ENCODE measurements at regions not wholly inside any gene's neighbourhood (a gene's known extent, or its start where the extent isn't known, plus 50 kb on each side); places are given as distances from the start of the nearest gene placed in this dataset.

GRCh38 chr9:108021096-108021710 is 531.6 kb upstream of the KLF4 start:
- TF ChIP-seq POLR2A (IDR thresholded peaks at IDR 0.05; ENCODE audit: low read depth, low read length), result no peak
- TF ChIP-seq CEBPB (IDR thresholded peaks at IDR 0.05; ENCODE audit: low read depth, low read length), result no peak
